GM18907 (cell line): ENCODE measurements at regions not wholly inside any gene's neighbourhood (a gene's known extent, or its start where the extent isn't known, plus 50 kb on each side); places are given as distances from the start of the nearest gene placed in this dataset.
A peak's percentile ranks its signal among the peaks of the same experiment; 100 is the strongest.

Source experiments
- ATAC-seq: cut with Tn5 transposase; IDR thresholded peaks from one replicate; pipeline ENCODE4 v1.9.1; 2021; ENCODE audit warnings: mild to moderate bottlenecking, moderate library complexity; ENCODE audit not compliant: unreplicated experiment

DNA sequence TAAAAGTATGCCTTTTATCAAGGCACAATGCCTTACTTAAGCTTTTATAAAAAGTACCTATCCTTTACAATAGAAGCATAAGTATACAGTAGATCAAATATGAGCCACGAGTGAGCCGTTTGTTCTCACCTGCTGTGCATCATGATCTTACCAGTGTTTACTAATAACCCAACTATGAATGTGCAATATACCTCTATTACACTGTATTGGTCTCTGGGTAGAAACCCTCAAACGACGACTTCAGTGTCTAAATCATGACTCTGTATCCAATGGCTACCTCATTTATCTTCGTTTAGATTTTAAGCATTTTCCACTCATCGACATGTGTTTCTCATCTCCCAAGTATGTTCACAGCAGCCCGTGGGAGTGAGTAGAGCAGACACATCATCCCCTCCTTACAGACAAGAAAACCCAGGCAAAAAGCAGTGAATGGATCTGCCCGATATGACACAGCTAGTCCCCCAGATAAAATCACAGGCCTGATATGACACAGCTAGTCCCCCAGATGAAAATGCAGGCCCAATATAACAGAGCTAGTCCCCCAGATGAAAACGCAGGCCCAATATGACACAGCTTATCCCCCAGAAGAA, 279.8 kb downstream of the TNS1 start:
- no peak for ATAC-seq

DNA sequence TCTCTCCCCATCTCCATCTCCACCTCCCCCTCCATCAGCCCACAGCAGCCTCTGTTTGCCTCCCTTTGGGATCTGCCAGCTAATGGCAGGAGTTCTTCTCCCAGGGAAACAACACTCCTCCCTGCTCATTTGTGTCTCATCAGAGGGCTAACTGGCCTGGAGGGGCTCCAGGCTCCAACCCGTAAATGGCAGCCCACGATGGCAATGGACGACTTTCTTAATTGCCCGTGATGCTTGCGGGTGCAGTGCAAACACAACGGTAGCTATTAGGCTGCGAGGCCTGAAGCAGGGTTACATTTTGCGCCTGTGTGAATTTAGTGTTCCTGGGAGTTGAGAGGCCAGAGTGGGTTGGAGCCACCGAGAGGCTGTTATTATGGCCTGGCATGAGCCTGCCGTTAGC, 285.1 kb downstream of the TNS1 start:
- ATAC-seq = no peak

DNA sequence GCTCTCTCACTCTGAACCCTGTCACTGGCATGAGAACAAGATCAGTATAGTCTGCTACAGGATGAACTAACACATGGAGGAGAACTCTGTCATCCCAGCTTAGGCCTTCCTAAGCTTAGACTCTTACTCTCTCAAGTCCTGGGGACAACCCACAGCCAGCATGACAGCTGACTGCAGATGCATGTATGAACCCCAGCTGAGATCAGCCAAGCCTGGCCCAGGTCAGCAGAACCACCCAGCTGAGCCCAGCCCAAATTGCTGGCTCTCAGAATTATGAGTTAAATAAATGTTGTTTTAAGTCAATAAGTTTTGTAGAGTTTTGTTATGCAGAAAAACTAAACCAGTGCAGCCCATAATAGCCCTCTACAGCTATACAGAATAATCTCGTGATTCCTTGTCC, 287.3 kb downstream of the TNS1 start:
- no peak for ATAC-seq

DNA sequence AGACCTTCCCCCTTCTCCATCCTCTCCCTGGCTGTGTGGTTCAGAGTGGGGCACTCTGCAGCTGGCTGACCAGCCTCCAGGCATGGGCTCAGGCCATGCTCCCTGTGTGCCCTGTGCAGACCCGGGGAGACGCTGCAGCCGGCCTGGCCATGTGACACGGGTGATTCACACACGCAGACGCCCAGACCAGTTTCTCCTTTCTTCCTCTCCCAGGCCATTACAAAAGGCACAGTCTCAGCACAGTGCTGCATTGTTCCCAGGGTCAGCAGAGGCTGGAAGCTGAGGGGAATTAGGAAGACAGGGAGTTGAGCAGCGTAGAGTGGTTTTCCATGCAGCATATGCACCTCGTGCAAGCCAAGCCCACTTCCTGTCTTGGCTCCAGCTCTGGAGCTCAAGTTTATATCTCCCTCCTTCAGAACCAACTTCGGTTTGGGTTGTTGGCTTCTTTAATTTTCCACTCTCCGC, 288.5 kb downstream of the TNS1 start:
- ATAC-seq = no peak

DNA sequence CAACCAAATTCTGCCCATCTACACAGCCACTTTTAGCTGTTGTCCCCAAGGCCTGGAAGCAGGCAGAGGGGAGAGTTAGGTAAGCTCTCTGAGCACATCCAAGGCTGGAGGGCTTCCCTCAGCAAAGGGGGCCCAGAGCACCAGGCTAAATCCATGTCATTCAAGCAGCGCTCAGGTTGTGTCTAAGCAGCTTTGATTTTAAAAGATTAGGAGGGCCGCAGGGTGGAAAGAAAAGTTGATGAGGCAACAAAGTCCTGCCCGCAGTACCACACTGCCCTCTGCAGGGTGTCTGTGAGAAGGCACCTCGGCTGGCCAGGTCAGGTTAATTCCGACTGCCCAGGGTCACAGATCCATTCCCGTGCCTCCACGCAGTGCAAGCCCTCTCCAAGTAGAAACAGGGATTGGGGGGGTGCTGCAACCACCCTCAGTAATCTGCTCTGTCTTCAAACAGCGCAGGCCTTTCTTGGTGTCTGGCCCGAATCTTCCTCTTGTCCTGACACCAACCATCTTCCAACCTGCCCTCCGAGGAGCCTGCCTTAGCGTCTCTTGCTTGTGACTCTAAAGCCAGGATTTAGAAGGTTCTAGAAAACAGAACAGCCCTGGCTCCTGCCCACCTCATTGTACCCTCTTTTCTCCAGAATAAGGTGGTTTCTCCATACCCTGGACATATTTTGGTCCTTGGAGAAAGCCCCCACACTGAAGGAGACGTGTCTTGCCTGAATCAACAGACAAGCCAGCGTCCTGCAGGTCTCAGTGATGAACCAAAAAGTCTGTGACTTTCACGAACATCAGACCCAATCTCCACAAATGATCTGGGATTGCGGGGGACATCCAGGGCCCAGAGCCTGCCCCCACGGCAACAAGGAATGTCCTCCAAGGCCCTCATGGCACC, 289.2 kb downstream of the TNS1 start:
- peak; percentile 60 for ATAC-seq

DNA sequence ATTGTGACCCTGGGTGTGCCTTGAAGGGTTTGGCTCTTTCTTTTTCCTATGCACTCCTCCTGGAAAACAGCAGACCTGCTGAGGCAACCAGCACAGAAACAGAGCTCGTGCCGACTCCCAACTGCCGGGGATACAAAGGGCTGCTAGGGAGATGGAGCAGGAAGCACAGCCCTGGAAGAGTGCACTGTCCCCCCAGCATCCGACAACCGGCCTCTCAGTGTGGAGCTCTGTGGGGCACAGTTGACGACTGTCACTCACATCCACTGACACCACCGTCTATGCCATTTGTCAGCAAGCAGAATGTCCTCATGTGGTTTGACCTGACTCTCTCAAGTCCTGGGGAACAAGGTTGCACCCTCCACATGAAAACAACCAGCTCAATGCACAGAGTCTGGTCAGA, 290.4 kb downstream of the TNS1 start:
- no peak for ATAC-seq

DNA sequence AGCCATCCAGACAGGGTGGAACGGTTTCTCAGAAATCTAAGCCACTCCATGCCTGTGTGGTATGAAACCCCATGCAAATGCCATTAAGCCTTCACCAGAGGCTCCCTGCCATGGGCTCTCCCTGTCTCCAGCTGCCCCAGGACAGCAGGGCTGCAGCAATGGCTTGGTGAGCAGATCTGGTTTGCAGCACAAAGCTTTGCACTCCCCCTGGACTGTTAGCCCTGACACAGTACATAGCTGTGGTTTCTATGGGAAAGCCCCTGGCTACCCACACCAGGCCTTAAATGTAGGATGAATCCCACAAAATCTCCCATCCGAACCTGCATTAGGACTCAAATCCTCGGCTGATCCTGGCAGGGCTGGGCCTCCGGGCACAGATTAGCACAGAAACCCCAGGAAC, 291.6 kb downstream of the TNS1 start:
- no peak for ATAC-seq

DNA sequence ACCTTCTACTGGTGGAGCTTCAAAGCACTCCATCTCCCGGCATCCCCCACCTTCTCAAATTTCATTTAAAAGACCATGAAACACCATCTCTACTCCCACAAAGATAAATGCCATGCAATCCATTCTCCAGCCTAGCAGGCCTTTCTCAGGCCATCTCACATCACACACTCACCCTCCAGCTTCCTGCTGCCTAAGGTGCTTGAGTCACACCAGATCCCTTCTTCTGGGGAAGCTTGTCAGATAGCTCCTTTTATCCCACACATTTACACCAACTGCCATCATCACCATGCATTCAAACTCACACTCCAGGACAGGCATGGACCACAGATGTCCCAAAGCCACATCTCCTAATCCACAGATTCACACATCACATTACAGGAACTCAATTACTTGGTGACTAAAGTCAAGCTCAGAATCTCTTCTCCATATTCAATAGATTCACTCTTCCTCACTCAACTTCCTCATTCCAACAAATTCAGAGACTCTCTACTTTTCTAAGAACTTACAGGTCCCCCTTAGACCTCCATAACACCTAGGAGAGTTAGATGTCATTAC, 292.5 kb downstream of the TNS1 start:
- ATAC-seq = no peak

DNA sequence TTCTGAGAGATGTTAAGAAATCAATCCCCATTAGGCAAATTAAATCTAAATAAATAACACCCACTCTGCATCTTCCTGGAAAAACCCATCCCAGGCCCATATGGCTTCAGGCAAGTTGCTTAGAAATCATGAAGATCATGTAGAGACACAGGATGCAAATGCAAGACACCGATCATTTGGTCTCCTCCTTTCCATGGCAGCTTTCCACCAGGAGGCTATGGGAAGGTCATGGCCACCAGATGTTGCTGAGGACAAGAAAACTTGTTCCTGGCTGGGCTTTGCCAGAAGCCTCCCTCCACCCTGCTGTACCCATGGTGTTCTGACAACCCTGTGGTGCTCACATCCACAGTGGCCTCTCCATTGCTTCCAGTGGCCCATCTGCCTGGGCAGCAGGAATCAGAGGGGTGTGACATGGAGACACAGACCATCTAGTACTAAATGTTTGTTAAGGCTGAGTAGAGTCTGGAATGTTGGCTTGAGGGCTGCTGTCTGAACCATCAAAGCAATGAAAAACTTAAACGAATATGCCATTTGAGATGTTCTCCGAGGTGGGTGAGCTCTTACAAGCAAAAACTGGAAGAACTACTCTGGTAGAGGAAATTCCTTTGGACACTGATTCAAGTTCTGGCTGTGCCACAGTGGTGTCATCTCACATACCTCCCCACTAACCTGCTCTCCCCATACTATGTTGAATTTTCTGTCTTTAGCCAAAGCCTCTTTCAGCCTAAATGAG, 293.2 kb downstream of the TNS1 start:
- ATAC-seq = no peak

DNA sequence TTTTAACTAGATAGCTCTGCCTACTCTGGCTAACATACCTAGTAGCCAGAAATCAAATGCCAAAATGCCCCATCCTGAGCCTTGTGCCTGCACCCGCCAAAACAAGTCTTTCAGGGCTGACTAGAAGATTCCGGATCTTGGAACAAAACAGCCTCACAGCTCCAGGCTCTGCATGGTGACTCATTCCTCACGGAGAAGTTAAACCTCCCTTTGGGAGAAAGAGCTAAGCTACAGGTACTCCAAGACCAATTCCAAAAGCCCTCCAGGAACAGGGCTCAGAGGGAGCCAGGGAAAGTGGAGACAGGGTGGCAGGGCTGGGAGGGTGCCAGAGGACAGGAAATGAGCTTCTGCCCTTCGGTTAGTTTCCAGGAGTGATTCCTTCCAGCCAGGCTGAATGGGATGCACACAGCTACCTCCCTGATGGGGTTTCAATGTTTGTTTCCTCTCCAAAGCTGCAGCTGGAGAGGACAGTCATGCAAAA, 295.6 kb downstream of the TNS1 start:
- ATAC-seq = no peak

DNA sequence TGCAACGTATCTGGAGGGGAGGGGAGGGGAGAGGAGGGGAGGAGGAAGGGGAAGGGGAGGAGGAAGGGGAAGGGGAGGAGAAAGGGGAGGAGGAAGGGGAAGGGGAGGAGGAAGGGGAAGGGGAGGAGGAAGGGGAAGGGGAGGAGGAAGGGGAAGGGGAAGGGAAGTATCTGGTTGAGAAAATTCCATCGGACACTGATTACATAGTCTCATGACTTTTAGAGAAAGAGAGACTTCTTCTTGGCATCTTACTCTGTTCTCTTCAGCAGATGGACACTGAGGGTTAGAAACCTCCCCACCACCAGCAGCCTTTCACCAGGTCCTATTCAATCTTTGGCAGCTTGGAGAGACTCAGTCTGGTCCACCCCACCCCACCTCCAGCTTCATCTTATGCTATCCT, 296.3 kb downstream of the TNS1 start:
- ATAC-seq = no peak

DNA sequence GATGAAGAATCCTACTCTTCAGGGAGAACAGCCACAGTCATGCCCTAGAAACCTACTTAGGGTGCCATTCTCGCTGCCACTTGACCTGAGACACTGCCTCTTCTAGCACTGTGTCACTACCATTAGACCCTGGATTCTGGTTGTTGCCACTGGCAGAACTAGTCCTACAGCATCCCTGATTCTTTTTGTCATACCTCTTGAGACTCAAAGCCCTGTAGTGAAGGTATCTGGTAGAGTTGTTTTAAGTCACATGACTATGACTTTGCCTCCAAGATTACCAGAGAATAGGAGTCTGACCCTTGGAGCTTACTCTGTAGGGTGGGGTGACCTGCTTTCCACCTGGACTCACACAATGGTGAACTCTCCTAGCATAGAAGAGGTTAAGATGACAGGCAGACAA, 296.7 kb downstream of the TNS1 start:
- no peak for ATAC-seq

DNA sequence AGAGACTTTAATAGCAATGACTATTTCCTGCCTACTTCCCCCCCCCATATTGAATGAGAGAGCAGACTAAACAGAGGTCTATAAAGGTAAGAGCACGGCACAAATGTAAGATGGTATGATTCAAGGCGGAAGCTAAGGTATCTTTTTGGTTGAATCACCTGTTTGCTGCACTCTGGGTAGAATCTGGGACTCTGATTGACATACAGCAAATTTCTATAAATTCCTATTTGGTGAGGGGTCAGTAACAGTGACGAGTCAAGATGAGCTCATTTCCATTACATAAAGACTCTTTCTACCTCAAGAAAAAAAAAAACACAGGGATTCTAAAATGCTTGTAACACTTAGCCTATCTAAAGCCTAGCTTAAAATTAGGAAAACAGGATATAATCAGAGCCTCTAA, 297.3 kb downstream of the TNS1 start:
- no peak for ATAC-seq

DNA sequence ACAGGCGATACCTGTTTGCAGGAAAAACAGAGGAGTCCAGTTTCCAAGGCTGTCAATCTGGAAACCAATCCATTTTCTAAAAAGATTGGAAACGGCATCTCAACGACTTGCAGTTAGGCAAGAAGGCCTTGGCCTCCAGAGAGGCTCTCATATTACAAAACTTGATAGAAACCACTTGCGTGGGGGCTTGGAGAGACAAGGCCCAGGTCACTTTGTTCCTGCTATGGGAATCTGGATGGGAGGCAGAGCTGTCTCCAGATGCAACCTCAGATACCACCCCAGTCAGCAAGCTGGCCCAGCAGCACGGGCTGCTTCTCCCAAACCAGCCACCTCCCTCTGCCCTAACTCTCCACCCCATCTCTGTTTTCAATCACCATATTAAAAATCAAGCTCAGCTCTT, 298.8 kb downstream of the TNS1 start:
- no peak for ATAC-seq

DNA sequence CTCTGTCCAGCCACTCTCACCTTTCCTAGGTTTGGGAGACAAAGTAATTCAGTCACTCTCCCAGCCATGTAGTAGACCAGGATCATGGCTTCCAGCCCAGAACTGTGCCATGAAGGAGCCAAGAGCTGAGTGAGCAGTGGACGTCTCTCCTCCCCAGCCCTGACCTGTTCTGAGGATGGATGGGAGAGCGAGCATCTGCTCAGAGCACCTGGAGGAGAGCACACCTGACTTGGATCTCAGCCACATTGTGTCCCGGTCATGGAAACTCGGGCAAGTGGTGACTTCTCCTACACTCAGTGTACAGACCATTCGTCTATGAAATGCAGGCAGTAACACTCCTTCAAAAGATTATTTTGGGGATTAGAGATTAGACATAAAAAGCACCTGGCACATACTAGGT, 299.7 kb downstream of the TNS1 start:
- no peak for ATAC-seq

DNA sequence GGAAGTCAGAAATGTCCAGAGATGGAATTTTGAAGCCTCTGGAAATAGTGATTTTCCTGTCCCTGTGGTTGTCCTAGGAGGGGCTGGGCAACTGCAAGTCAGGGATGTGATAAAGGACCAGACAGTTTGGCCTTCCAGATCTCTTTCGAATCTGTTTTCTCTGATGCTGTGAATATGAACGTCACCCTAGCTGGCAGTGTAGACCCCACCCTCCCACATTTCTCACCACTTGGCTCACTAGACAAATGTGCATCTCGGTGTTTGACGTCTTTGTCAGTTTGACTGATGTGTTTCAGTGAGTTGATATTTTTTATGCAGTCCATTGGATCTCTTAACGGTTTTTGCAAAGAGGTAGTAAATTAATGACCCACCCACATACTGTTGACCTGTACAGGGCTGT, 301.2 kb downstream of the TNS1 start:
- ATAC-seq = no peak

DNA sequence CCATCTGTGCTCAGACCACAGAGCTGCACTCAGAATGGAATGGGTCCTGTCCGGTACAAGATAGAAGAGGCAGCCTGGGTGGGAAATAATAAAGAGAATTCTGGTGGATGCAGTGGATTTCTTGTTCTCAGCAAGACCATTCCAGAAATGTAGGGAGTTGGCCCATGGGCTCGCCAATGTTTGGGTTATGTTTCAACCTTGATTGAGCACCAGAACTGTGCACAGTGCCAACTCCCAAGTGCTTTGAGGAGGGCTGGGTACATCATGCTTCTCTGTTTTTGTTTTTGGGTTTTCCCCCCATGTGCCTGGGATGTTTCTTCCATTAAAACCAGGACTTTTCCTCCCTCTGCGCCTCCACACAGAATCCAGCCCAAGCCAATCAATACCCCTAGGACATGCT, 304.1 kb downstream of the TNS1 start:
- ATAC-seq = no peak

DNA sequence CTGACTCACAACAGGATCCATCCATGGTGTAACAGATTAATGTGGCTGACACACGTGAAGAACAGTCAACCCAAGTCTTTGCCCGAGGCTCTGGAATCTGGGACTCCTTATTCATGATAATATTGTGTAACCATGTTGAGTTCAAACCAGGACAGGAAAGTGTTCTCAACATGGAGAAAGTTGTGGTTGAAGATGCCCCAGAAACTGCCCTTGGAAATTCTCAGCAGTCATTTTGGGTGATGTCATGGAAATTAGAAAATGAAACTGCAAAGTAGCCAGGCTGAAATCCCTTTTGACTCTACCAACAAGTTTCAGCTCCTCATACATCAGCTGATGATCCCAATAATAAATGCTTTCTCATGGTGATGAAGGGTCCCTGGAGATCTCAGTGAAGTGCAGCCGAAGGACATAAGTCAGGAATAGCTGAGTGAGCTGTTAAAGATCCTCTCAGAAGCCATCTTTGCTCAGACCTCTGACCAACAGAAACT, 307.7 kb downstream of the TNS1 start:
- no peak for ATAC-seq

DNA sequence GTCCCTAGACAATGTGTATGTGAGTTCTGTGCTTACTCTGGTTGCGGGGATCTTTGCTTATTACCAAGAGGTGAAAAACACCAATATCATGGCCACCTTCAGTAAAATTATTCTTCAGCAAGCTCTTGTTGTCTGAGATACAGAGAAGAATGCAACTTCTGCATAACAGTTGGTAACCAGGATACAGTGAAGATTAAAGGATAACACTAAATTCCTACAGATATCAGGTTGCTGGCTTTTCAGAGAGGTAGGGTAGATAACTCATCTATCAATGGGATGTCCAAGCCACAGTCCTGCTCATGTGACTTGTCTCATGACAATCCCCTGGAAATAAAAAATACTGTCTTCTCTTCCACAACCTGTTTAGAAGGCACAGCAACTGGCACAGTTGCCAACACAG, 308.5 kb downstream of the TNS1 start:
- no peak for ATAC-seq

DNA sequence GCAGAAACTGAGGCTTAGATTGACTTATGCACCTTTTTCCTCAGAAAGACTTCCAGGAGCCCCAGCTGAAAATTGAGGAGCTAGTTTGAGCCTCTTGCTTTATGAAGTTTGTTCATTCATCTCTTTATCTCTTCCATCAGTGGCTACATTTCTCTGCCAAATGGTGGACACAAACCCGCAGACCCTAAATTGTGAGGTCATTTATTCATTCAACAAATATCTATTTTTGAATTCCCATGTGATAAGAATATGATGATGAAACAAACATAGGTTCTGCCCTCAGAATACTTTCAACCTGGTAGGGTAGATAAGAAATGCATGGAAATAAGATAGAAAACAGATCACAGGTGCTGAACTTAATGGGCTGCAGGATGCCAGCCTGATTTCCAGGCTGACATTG, 309.4 kb downstream of the TNS1 start:
- no peak for ATAC-seq

DNA sequence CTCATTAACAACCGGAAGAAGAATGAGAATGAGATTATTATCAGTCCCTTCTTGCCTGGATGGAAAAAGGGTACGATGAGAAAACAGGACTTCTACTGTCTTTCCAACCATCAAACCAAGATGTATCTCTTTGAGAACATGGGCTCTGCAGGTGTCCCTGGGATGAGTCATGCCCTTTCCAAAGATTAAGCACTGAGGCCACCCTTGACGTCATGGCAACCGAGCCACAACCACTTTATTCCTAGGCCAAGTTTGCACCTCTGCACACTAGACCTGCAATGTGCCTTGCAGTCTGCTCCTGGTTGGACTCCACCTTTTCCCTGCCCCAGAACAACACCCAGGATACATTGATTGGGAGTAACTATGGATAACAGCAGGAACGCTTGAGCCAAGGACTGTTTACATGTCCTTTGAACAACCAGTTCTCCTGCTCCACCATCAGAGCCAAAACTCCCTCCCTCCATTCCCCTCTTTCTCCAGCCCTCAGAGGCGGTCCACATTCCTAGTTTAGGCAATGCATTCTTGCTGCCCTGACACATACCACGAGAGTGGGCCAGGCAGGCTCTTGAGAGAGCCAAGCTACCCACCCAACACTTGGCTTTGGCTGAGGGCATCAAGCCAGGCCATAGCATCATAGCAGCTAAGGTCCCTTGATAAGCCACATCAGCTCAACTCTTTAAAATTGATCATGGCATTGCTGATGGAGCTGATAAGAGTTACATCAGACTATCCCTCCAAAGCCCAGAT, 310.7 kb downstream of the TNS1 start:
- ATAC-seq = no peak
